Liver (tissue), 3 donors: ENCODE measurements at regions not wholly inside any gene's neighbourhood (a gene's known extent, or its start where the extent isn't known, plus 50 kb on each side); places are given as distances from the start of the nearest gene placed in this dataset.

Source experiments
- RAD21 ChIP-seq, 2 donors: IDR thresholded peaks; 2 replicates each; pipeline ENCODE4 v1.6.1; 2016; ENCODE audit warnings: antibody characterized with exemption in 2 of 2, mild to moderate bottlenecking in 2 of 2
- TAF1 ChIP-seq: conservative IDR thresholded peaks from 2 replicates; pipeline ENCODE4 v1.6.1; 2016; ENCODE audit warnings: antibody characterized with exemption, mild to moderate bottlenecking
- YY1 ChIP-seq: IDR thresholded peaks from 2 replicates; pipeline ENCODE4 v1.6.1; 2016; ENCODE audit warnings: antibody characterized with exemption, mild to moderate bottlenecking
- TF ChIP-seq, protein P1 (sequence below): fragments of 150-350 bp; IDR thresholded peaks from 2 replicates; pipeline ENCODE4 v1.5.1; 2017; ENCODE audit warnings: improper control_type of control experiment, low read depth, low read length; ENCODE audit not compliant: missing input control
- TF ChIP-seq, protein P2 (sequence below): IDR thresholded peaks from 2 replicates; pipeline ENCODE4 v1.6.1; 2016; ENCODE audit warnings: antibody characterized with exemption, mild to moderate bottlenecking
- donor health status: healthy.
- donor health status: healthy.

DNA sequence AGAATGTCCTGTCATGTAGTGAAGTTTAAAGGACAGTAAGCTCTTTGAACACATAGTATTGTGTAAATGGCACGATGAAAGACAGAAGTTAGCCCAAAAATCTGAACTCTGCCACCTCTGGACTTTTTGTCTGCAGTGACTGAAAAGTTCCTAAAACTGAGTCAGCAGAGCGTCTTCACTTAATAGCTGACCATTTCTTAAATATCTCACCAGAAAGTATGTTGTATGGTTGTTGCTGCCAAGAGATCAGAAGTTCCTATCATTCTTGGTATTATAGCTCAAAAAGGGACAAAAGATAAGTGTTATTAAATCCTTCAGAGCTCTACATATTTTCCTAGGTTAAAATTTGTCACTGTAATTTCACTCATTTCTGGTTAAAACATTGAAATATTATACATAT, 1003.0 kb downstream of the TTLL7 start:
- TF ChIP-seq RAD21 (IDR thresholded peaks at IDR 0.05): no peak
- no peak for TF ChIP-seq TAF1
- TF ChIP-seq, protein P1, sequence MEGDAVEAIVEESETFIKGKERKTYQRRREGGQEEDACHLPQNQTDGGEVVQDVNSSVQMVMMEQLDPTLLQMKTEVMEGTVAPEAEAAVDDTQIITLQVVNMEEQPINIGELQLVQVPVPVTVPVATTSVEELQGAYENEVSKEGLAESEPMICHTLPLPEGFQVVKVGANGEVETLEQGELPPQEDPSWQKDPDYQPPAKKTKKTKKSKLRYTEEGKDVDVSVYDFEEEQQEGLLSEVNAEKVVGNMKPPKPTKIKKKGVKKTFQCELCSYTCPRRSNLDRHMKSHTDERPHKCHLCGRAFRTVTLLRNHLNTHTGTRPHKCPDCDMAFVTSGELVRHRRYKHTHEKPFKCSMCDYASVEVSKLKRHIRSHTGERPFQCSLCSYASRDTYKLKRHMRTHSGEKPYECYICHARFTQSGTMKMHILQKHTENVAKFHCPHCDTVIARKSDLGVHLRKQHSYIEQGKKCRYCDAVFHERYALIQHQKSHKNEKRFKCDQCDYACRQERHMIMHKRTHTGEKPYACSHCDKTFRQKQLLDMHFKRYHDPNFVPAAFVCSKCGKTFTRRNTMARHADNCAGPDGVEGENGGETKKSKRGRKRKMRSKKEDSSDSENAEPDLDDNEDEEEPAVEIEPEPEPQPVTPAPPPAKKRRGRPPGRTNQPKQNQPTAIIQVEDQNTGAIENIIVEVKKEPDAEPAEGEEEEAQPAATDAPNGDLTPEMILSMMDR: no peak
- no peak for TF ChIP-seq YY1
- TF ChIP-seq, protein P2, sequence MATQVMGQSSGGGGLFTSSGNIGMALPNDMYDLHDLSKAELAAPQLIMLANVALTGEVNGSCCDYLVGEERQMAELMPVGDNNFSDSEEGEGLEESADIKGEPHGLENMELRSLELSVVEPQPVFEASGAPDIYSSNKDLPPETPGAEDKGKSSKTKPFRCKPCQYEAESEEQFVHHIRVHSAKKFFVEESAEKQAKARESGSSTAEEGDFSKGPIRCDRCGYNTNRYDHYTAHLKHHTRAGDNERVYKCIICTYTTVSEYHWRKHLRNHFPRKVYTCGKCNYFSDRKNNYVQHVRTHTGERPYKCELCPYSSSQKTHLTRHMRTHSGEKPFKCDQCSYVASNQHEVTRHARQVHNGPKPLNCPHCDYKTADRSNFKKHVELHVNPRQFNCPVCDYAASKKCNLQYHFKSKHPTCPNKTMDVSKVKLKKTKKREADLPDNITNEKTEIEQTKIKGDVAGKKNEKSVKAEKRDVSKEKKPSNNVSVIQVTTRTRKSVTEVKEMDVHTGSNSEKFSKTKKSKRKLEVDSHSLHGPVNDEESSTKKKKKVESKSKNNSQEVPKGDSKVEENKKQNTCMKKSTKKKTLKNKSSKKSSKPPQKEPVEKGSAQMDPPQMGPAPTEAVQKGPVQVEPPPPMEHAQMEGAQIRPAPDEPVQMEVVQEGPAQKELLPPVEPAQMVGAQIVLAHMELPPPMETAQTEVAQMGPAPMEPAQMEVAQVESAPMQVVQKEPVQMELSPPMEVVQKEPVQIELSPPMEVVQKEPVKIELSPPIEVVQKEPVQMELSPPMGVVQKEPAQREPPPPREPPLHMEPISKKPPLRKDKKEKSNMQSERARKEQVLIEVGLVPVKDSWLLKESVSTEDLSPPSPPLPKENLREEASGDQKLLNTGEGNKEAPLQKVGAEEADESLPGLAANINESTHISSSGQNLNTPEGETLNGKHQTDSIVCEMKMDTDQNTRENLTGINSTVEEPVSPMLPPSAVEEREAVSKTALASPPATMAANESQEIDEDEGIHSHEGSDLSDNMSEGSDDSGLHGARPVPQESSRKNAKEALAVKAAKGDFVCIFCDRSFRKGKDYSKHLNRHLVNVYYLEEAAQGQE: no peak
